Bronchial epithelial cell (primary cell): ENCODE measurements at regions not wholly inside any gene's neighbourhood (a gene's known extent, or its start where the extent isn't known, plus 50 kb on each side); places are given as distances from the start of the nearest gene placed in this dataset.
"Not testable (repeated sequence)": the region's sequence is repeated elsewhere in the genome, so short reads cannot be mapped to it uniquely, and the experiment has no call there.

ENCODE experiments used
- DNase-seq: peaks from one replicate; pipeline ENCODE4 v3.0.0-alpha.2; 2010; ENCODE audit warnings: low read depth
- FAIRE-seq: peaks from 2 replicates; lab custom pipeline; 2011; peaks lifted over from hg19 to GRCh38; lab: Jason Lieb, UNC
- H3K27me3 ChIP-seq: 2 replicates; pipeline ENCODE4 v1.5.1; 2011; ENCODE audit warnings: low read length; ENCODE audit not compliant: control insufficient read depth, insufficient read depth
- H3K36me3 ChIP-seq: 2 replicates; pipeline ENCODE4 v1.5.1; 2011; ENCODE audit warnings: low read length; ENCODE audit not compliant: control insufficient read depth, insufficient read depth
- H3K4me3 ChIP-seq: 2 replicates; pipeline ENCODE4 v1.5.1; 2011; ENCODE audit warnings: mild to moderate bottlenecking, low read depth, low read length, control low read depth
- CTCF ChIP-seq: IDR thresholded peaks from 2 replicates; pipeline ENCODE4 v1.5.1; 2011; ENCODE audit warnings: mild to moderate bottlenecking, moderate library complexity, low read length, control low read depth, inconsistent platforms; ENCODE audit not compliant: insufficient read depth, severe bottlenecking

- FAIRE-seq (no peak), DNase-seq (no peak)
- Histone ChIP-seq H3K36me3 (no peaks in the 10 kb centered on the region), H3K27me3 (no peaks in the 10 kb centered on the region), H3K4me3 (no peak overlapping the region)
- TF ChIP-seq CTCF, result no peak
Observed at GRCh38 chr4:82104578-82104977, 269.2 kb downstream of the HNRNPD start.

GRCh38 chr4:82099928-82100579 is 273.7 kb downstream of the HNRNPD start:
- Histone ChIP-seq H3K4me3 (no peak overlapping the region), H3K27me3 (no peaks in the 10 kb centered on the region), H3K36me3 (no peaks in the 10 kb centered on the region)
- TF ChIP-seq CTCF, result no peak
- FAIRE-seq, result no peak
- peak; percentile 8 for DNase-seq

GRCh38 chr4:82097504-82097903 is 276.3 kb downstream of the HNRNPD start:
- H3K36me3 ChIP-seq, result no peaks in the 10 kb centered on the region
- no peak for TF ChIP-seq CTCF
- H3K4me3 ChIP-seq, result no peak overlapping the region
- no peak for FAIRE-seq
- H3K27me3 ChIP-seq, result no peaks in the 10 kb centered on the region
- DNase-seq, result no peak

GRCh38 chr4:82090717-82091116 is 283.1 kb downstream of the HNRNPD start:
- FAIRE-seq (no peak), DNase-seq (no peak)
- no peaks in the 10 kb centered on the region for H3K27me3 ChIP-seq
- H3K4me3 ChIP-seq, result no peak overlapping the region
- TF ChIP-seq CTCF, result no peak
- H3K36me3 ChIP-seq, result no peaks in the 10 kb centered on the region

- TF ChIP-seq CTCF, result no peak
- FAIRE-seq (no peak), DNase-seq (no peak)
- H3K4me3 ChIP-seq, result no peak overlapping the region
- H3K36me3 ChIP-seq, result no peaks in the 10 kb centered on the region
- H3K27me3 ChIP-seq, result no peaks in the 10 kb centered on the region
Observed at GRCh38 chr4:82084747-82085146, 289.0 kb downstream of the HNRNPD start.

GRCh38 chr4:82077471-82077995 is 296.3 kb downstream of the HNRNPD start:
- not testable (repeated sequence) for FAIRE-seq, H3K36me3 ChIP-seq, H3K27me3 ChIP-seq, H3K4me3 ChIP-seq, DNase-seq
